GM20000 (cell line): ENCODE measurements at regions not wholly inside any gene's neighbourhood (a gene's known extent, or its start where the extent isn't known, plus 50 kb on each side); places are given as distances from the start of the nearest gene placed in this dataset.

Experiments used
- DNase-seq: peaks from one replicate; pipeline ENCODE4 v3.0.0; 2012; ENCODE audit warnings: low spot score
- TF ChIP-seq, protein P1 (sequence below): IDR thresholded peaks from 2 replicates; pipeline ENCODE4 v1.5.1; 2012; ENCODE audit warnings: mild to moderate bottlenecking, control low read depth; ENCODE audit errors: extremely low read depth, missing control alignments

DNA sequence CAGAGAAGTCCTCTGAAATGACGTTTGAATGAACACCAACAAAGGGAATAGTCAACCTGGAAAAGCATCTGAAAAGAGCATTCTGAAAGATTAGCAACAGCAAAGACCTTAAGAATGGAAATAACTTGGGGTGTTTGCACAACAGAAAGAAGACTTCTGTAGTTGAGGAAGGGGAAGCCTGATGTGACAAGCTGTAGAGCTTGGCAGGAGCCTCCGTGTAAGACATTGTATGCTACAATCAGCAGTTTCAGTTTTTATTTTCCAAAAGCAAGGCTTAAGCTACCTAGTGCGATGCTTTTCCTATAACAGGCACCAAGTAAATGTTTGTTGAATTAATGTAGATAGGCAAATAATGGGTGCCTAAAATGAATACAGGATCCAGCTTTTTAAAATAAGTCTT, 484.0 kb downstream of the SPRY1 start:
- TF ChIP-seq, protein P1, sequence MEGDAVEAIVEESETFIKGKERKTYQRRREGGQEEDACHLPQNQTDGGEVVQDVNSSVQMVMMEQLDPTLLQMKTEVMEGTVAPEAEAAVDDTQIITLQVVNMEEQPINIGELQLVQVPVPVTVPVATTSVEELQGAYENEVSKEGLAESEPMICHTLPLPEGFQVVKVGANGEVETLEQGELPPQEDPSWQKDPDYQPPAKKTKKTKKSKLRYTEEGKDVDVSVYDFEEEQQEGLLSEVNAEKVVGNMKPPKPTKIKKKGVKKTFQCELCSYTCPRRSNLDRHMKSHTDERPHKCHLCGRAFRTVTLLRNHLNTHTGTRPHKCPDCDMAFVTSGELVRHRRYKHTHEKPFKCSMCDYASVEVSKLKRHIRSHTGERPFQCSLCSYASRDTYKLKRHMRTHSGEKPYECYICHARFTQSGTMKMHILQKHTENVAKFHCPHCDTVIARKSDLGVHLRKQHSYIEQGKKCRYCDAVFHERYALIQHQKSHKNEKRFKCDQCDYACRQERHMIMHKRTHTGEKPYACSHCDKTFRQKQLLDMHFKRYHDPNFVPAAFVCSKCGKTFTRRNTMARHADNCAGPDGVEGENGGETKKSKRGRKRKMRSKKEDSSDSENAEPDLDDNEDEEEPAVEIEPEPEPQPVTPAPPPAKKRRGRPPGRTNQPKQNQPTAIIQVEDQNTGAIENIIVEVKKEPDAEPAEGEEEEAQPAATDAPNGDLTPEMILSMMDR = no peak

DNA sequence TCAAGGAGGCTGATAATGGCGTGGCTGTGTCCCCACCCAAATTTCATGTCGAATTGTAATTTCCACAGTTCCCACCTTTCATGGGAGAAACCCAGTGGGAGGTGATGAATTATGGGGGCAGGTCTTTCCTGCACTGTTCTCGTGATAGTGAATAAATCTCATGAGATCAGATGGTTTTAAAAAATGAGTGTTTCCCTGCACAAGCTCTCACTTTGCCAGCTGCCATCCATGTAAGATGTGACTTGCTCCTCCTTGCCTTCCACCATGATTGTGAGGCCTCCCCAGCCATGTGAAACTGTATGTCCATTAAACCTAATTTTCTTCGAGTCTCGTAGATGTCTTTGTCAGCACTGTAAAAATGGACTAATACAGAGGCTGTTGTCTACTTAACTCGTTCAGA, 488.3 kb downstream of the SPRY1 start:
- DNase-seq = no peak
- TF ChIP-seq, protein P1 = no peak

More for the DNA sequence above, 484.0 kb downstream of the SPRY1 start:
- no peak for DNase-seq

DNA sequence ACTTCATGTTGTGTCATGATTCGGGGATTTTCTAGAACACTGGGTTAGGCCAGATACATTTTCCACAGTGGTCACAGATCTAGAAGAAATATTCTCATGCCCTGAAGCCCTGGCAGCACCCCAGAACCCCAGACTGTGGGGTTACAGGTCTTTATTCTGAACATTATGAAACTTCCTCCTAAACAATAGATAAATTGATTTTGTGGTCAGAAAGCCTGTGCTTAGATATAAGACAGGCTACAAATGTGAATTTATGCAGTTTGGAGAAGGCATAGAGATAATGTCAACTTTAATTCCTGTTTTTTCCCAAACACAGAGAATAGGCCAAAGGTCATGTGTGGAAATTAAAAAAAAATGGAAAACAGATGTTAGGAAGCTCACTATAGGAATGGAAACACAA, 492.9 kb downstream of the SPRY1 start:
- TF ChIP-seq, protein P1 = no peak
- no peak for DNase-seq

DNA sequence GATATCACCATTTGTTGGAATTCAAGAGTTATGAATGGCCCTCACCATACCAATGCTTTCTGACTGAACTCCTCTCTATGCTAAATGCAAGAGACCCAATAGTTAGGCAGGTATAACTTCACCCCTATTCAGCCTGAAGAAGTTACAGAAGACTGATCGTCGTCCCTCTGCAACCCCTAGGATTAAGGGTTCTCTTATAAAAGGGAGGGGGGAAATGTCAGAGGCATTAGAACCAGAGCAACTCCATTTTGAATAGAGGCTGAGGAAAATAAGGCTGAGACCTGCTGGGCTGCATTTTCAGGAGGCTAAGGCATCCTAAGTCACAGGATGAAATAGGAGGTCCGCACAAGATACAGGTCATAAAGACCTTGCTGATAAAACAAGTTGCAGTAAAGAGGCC, 494.3 kb downstream of the SPRY1 start:
- TF ChIP-seq, protein P1 = no peak
- DNase-seq = no peak

DNA sequence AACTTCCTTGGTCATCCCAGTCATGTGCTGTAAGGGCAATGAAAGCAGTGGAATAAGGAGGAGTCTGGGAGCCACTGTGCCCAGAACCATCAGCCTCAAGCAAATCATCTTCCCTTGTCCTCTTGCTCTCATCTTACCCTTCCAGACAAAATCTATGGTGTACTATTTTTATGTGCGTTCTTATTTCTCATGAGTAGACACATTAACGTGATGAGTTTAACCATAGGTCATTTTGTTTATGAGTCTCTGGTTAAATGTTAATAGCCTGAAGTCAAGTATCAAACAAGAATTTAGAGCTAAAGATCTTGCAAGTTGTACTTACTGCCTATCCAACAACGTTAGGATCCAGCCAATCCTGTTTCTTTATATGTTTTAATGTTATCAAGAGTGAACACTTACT, 495.3 kb downstream of the SPRY1 start:
- no peak for DNase-seq
- TF ChIP-seq, protein P1 = no peak

DNA sequence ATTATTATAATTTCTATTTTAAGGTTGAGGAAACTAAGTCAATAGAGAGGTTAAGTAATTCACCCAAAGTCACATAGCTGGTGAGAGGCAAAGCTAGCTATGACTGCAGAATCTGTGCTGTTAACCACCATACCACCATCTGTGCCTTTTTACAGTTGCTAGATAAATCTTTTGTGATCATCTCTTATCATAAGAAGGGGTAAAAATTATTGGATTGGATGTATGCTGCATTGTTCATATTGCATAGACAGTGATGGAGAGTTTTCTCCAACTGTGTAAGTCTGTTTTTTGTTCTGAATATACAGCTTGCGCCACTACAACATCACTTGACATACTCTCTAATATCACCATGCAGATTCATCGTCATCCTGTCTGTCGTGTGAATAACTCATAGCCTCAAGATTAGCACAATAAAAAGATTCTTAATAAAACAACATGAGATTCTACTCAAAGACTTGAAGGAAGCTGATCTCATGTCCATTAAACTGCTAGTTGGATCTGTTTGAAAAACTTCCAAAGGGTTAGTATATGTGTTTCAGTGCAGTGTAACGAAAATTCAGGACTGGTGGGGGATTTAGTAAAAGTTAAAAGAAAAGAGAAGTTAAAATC, 495.9 kb downstream of the SPRY1 start:
- DNase-seq = no peak
- TF ChIP-seq, protein P1 = no peak

DNA sequence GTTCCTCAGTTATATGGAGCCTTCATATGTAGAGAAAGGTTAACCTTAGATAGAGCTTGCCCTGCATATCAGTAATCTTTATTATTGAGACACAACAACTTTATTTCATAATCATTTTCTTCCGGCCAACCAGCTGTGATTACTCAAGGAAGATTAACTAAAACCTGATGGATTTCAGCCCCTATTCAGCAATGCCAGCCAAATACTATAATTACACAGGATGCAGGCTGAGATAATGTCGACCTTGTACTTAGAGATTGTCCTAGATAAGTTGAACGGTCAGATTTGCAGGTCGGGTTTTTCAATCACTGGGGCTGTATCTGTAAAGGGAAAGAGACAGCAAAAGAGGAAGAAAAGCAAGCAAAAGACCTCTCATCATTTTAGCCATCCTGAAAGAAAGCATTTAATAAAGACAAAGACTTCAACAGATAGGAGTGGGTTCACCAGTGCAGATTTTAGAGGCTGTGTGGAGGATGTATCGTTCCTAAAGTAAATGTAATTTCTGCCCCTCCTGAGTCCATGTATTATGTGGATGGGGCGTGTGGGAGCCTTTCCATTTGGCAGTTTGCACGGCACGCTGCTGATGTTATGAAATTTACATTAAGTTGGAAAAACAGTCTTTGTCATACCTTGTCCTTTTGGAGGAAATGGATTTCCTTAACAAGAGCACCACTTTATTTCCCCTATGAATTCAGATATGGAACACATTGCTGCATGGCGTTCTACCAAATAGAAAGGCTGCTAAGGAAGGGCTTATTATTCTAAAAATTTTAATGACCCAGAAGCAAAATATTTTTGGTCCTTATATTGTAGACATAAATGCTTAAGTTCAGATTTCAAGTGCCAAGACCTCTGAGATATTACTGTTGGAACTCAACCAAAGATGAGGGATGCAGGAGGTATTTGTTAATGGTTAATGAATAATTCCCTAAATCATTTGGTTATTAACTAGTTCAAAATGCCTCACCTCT, 496.7 kb downstream of the SPRY1 start:
- DNase-seq = no peak
- TF ChIP-seq, protein P1 = no peak
